Fibroblast of lung (primary cell): ENCODE measurements at regions not wholly inside any gene's neighbourhood (a gene's known extent, or its start where the extent isn't known, plus 50 kb on each side); places are given as distances from the start of the nearest gene placed in this dataset.

Experiments used
- DNase-seq, 2 donors: peaks; one replicate each; pipeline versions ENCODE4 v3.0.0 to v3.0.0-alpha.2; 2010; ENCODE audit warnings: low read depth in 2 of 2
- H2AFZ ChIP-seq: 2 replicates; pipeline ENCODE4 v1.5.1; 2012; ENCODE audit warnings: low read length, control low read depth, inconsistent platforms
- H3K27ac ChIP-seq: 2 replicates; pipeline ENCODE4 v1.5.1; 2011; ENCODE audit warnings: low read length, control low read depth; ENCODE audit not compliant: insufficient read depth
- H3K27me3 ChIP-seq: 2 replicates; pipeline ENCODE4 v1.5.1; 2011; ENCODE audit warnings: mild to moderate bottlenecking, low read length; ENCODE audit not compliant: control insufficient read depth, insufficient read depth
- H3K36me3 ChIP-seq: 2 replicates; pipeline ENCODE4 v1.5.1; 2011; ENCODE audit warnings: low read length; ENCODE audit not compliant: control insufficient read depth, insufficient read depth
- H3K4me1 ChIP-seq: 2 replicates; pipeline ENCODE4 v1.5.1; 2011; ENCODE audit warnings: low read length; ENCODE audit not compliant: control insufficient read depth, insufficient read depth; ENCODE audit errors: extremely low read depth
- H3K4me2 ChIP-seq: 2 replicates; pipeline ENCODE4 v1.5.1; 2011; ENCODE audit warnings: low read length, control low read depth; ENCODE audit not compliant: insufficient read depth; ENCODE audit errors: extremely low read depth
- H3K4me3 ChIP-seq, 4 experiments: fragments of 200-600 bp in 1 of 4; sonication (generic) in 1 of 4; replicated peaks in 1 of 4; 2 replicates each; pipeline ENCODE4 v1.5.1; 2011 to 2016; ENCODE audit warnings: low read length in 4 of 4, low read depth in 3 of 4, mild to moderate bottlenecking in 3 of 4, control low read depth in 2 of 4, inconsistent platforms in 1 of 4, mixed read lengths in 1 of 4; ENCODE audit not compliant: insufficient read depth in 1 of 4; ENCODE audit errors: control extremely low read depth in 1 of 4
- H3K79me2 ChIP-seq: 2 replicates; pipeline ENCODE4 v1.5.1; 2012; ENCODE audit warnings: mild to moderate bottlenecking, low read length, inconsistent platforms; ENCODE audit not compliant: control insufficient read depth, insufficient read depth
- H3K9ac ChIP-seq: 2 replicates; pipeline ENCODE4 v1.5.1; 2011; ENCODE audit warnings: mild to moderate bottlenecking, low read length, control low read depth; ENCODE audit not compliant: insufficient read depth
- H3K9me3 ChIP-seq: 2 replicates; pipeline ENCODE4 v1.5.1; 2012; ENCODE audit warnings: low read depth, low read length; ENCODE audit not compliant: control insufficient read depth, insufficient read depth
- H4K20me1 ChIP-seq: 2 replicates; pipeline ENCODE4 v1.5.1; 2011; ENCODE audit warnings: low read length; ENCODE audit not compliant: control insufficient read depth, insufficient read depth; ENCODE audit errors: extremely low read depth
- EZH2 ChIP-seq: IDR thresholded peaks from 2 replicates; pipeline ENCODE4 v1.5.1; 2012; ENCODE audit warnings: low read length, control low read depth, mild to moderate bottlenecking; ENCODE audit errors: missing control alignments
- TF ChIP-seq, protein P1 (sequence below), 2 donors: IDR thresholded peaks in 1 of 2; conservative IDR thresholded peaks in 1 of 2; 1 replicate in 1 of 2; 2 replicates in 1 of 2; pipeline ENCODE4 v1.5.1; 2011 to 2012; ENCODE audit warnings: low read length in 2 of 2, control low read depth in 1 of 2, inconsistent platforms in 1 of 2, low read depth in 1 of 2, mild to moderate bottlenecking in 1 of 2

DNA sequence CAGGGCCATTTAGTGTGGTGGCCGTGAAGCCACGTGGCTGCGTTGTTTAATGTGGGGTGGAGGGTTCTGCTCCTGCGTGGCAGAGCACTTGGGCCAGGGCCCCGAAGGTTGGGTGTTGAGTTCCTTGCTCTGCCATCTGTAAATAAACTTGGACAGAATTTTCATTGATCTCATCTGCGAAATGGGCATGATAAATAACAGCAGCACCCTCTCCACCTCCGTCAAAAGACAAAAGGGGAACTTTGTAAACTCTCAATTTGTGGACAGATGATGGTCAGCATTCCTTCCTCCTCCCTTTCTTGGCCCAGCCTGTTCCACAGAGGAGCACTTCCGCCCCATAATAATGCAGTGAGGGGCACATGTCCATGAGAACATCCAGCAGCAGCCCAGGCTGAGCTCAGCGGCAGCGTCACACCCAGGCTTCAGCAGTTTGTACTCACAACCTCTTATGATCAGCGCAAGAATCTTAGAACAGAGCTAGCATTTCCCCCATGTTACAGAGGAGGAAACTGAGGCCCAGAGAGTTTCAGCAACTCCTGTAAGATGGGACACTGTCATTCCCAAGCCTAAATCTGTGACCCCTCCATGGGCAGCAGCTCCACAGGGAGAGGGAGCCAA is 874.5 kb downstream of the BRD1 start:
- H3K9ac ChIP-seq: no peak overlapping the region
- no peaks in the 10 kb centered on the region for H3K36me3 ChIP-seq
- H3K79me2 ChIP-seq: no peaks in the 10 kb centered on the region
- no peak overlapping the region for H2AFZ ChIP-seq
- H3K27ac ChIP-seq: no peak overlapping the region
- no peaks in the 10 kb centered on the region for H3K9me3 ChIP-seq
- H4K20me1 ChIP-seq: no peaks in the 10 kb centered on the region
- H3K4me2 ChIP-seq: no peak overlapping the region
- no peaks in the 10 kb centered on the region for H3K27me3 ChIP-seq
- DNase-seq: no peak
- TF ChIP-seq EZH2: no peak
- TF ChIP-seq, protein P1, sequence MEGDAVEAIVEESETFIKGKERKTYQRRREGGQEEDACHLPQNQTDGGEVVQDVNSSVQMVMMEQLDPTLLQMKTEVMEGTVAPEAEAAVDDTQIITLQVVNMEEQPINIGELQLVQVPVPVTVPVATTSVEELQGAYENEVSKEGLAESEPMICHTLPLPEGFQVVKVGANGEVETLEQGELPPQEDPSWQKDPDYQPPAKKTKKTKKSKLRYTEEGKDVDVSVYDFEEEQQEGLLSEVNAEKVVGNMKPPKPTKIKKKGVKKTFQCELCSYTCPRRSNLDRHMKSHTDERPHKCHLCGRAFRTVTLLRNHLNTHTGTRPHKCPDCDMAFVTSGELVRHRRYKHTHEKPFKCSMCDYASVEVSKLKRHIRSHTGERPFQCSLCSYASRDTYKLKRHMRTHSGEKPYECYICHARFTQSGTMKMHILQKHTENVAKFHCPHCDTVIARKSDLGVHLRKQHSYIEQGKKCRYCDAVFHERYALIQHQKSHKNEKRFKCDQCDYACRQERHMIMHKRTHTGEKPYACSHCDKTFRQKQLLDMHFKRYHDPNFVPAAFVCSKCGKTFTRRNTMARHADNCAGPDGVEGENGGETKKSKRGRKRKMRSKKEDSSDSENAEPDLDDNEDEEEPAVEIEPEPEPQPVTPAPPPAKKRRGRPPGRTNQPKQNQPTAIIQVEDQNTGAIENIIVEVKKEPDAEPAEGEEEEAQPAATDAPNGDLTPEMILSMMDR (conservative IDR thresholded peaks at IDR 0.05 in 1 of 2, IDR thresholded peaks at IDR 0.05 in 1 of 2; ENCODE audit: low read depth in 1 of 2, low read length in 2 of 2): no peak
- H3K4me1 ChIP-seq: no peaks in the 10 kb centered on the region
- no peak overlapping the region for H3K4me3 ChIP-seq

DNA sequence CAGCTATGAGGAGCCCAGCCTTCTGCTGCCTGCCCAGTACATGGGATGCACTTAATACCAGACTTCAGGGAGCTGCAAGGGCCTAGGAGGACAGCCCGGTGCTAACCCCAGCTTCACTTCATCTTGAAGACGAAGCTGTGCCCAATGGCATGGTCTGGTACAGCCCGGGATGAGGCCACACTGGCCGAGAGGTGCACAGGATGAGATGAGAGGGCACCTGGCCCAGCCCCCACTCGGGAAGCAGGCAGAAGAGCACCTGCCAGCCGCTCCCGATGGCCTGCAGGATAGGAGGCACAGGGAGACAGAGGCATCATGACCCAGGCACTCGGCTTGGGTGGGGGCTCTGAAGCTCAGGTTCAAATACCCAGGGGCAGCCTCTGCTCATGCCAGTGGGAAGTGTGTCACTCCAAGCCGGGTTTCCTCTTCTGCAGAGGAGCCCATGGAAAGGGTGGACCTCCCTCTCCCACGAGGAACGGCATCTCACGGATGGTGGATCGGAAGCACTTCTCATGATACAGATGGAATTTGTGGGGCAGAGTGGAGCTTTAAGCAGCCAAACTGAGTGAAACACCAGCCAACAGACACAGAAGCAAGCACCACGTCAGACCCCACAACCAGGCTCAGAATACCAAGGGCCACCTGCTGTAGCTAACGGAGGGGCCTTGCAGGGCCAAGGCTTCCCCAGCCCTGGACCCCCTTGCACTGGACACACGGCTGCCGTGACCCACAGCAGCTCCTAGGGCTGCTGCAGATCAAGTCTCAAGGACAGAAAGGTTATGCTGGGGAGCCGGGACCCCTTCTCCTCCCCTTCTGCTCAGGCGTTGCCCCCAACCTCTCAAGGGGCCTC is 875.2 kb downstream of the BRD1 start:
- TF ChIP-seq, protein P1 (conservative IDR thresholded peaks at IDR 0.05 in 1 of 2, IDR thresholded peaks at IDR 0.05 in 1 of 2; ENCODE audit: low read depth in 1 of 2, low read length in 2 of 2): no peak
- Histone ChIP-seq H3K9ac (no peak overlapping the region), H2AFZ (no peak overlapping the region), H3K4me1 (no peaks in the 10 kb centered on the region), H3K4me2 (no peak overlapping the region), H3K27ac (no peak overlapping the region), H3K27me3 (no peaks in the 10 kb centered on the region), H3K36me3 (no peaks in the 10 kb centered on the region), H3K79me2 (no peaks in the 10 kb centered on the region), H3K4me3 (no peak overlapping the region), H4K20me1 (no peaks in the 10 kb centered on the region), H3K9me3 (no peaks in the 10 kb centered on the region)
- no peak for DNase-seq

DNA sequence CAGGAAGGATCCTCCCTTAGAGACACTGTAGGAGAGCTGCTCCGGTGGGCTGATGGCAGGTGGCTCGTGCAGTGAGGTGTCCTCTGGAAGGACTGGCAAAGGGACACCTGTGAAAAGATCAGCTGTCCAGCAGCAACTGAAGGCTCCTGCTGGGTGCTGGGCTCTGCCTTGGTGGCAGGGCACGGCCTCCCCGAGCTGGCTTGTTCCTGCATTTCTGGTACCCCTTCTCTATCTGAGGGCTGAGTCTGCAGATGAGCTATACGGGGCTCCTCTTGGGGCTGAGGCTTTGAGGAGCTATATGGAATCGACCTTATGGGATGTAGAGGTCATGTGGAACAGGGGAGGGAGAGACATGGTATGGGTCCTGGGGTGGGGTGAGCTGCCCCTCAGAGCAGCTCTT is 875.8 kb downstream of the BRD1 start:
- no peak overlapping the region for H3K4me2 ChIP-seq
- H3K79me2 ChIP-seq: no peaks in the 10 kb centered on the region
- H3K36me3 ChIP-seq: no peaks in the 10 kb centered on the region
- no peak for TF ChIP-seq EZH2
- TF ChIP-seq, protein P1 (conservative IDR thresholded peaks at IDR 0.05 in 1 of 2, IDR thresholded peaks at IDR 0.05 in 1 of 2; ENCODE audit: low read depth in 1 of 2, low read length in 2 of 2): no peak
- H3K9me3 ChIP-seq: no peaks in the 10 kb centered on the region
- no peak for DNase-seq
- H3K27me3 ChIP-seq: no peaks in the 10 kb centered on the region
- H3K4me3 ChIP-seq: no peak overlapping the region
- no peaks in the 10 kb centered on the region for H4K20me1 ChIP-seq
- H3K27ac ChIP-seq: no peak overlapping the region
- H2AFZ ChIP-seq: no peak overlapping the region
- H3K9ac ChIP-seq: no peak overlapping the region
- H3K4me1 ChIP-seq: no peaks in the 10 kb centered on the region
